GDM1 (cell line): ENCODE measurements at regions not wholly inside any gene's neighbourhood (a gene's known extent, or its start where the extent isn't known, plus 50 kb on each side); places are given as distances from the start of the nearest gene placed in this dataset.
"Not testable (repeated sequence)": the region's sequence is repeated elsewhere in the genome, so short reads cannot be mapped to it uniquely, and the experiment has no call there.

Source experiments
- DNase-seq: peaks from one replicate; lab custom pipeline; 2025; lab: John Stamatoyannopoulos, UW

DNA sequence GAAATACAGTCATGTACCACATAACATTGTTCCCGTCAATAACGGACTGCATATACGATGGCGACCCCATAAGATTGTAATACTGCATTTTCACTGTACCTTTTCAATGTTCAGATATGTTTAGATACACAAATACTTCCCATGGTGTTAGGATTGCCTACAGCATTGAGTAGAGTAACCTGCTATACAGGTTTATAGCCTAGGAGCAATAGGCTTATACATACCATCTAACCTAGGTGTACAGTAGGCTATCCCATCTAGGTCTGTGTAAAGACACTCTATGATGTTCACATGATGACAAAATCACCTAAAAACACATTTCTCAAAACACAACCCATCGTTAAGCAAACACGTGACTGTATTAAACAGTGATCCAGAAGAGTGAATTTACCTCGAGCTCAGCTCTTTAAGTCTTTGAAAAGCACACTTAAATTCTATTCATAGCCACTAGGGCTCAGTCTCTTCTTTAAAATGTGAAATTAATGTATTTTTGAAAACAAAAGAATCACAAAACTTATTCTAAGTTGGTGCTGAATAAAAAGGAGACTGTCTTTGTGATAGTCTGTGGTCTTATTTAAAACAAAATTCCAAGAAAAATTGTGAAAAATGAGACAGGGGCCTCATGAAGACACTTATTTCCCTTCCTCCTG is 239.1 kb upstream of the ARID2 start:
- DNase-seq, result no peak

DNA sequence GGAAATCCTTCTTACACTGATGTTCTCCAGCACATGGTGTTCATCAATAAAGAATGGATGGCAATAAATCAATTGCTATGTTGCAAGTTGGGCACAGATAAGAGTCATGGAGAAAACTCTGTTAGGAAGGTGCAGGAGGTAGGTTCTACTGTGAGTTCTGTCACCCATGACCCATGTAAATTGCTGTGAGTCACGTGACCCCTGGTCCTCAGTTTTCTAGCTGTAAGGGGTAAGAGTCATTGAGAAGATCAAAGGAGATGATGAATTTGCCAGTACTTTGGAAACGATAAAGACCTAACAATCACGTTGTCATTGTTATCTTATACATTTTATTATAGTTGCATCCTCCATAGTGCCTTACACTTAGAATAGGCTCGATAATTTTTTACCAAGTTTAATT is 235.2 kb upstream of the ARID2 start:
- no peak for DNase-seq

DNA sequence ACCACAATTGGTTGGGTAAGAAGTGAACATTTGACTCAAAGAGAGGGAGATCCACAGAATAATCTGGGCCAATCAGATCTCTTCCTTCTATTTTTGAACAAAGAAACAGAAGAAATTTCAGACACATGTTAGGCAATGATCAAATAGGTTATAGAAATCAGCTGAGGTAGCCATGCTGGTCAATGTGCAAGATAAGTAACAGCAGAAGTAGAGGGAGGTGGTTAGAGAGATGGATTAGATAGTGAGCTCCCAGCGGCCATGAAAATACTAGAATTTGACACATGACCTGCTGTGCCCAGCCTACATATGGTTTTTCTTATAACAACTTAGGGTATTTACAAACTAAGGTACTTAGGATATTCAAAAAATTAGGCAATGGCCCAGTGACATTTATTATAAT is 230.9 kb upstream of the ARID2 start:
- DNase-seq, result no peak

DNA sequence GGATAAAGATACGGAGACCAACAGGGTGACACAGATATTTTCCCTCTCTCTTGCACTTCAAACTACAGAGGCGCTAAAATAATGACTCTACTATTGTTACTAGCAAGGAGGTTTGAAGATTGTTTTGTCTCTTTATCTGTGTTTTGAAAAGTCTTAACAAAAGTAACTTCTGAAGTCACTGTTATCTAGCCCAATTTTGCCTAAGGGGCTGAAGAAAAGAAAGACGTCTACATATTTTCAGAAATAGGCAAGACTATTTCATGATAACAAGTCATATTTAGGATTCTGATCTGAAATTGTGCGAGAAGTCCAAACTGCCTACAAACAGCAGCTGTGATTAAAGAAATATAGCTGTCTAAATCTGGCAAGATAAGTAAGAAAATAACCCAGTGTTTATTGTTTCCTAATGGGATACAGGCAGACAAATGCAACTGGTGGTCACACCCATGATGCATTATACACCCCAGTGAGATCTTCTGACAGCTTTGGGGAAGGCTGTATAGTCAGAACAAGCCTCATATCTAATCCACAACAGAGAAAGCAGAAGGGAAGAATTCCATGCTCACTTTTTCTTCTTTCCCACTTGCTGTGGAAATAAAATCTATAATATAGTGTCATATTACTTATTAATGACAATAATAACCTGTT is 226.9 kb upstream of the ARID2 start:
- DNase-seq, result no peak

DNA sequence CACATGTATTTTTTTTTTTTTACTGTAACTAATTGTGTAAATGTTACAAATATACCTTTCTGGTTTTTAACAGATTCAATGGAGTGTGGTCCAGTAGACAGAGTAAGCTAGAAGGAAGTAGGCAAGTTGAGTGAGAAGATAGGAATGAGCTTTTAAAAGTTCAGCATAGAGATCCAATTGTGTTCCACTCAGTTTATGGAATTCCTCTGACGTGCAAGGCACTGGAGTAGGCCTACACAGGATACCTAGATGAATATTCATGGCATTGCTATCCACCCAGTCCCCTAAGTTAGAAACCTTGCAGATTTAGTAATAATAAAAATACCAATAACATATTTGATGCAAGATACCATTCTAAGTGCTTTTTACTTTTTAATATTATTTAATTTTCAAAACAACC is 225.6 kb upstream of the ARID2 start:
- DNase-seq, result no peak

DNA sequence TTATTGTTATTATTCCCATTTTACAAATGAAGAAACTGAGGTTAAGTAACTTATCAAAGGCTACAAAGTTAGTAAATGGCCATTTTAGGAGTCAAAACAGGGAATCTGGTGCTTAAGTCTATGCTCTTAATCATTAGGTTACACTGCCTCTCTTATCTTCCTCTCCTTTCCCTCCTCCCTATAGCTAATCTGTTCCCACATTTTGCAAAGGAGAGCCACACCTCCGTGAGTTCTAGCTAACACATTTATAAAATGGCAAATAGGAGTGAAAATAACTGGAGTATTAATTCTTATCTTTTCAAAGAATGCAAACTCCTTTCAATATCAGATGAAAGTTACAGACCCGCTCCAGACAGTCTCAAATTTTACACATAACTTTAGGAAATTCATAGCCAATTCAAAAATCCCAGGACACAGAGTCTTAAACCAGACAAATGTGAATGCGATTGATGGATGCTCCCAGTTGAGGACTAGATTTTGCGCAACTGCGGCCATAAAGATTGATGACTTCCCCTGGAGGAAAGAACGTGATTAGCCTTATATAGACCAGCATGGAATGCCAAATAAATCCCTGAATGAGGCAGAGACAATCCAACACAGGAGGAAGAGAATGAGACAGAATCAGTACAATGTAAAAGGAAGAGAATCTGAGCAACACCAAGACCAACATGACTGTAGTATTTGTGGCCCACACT is 225.0 kb upstream of the ARID2 start:
- no peak for DNase-seq

DNA sequence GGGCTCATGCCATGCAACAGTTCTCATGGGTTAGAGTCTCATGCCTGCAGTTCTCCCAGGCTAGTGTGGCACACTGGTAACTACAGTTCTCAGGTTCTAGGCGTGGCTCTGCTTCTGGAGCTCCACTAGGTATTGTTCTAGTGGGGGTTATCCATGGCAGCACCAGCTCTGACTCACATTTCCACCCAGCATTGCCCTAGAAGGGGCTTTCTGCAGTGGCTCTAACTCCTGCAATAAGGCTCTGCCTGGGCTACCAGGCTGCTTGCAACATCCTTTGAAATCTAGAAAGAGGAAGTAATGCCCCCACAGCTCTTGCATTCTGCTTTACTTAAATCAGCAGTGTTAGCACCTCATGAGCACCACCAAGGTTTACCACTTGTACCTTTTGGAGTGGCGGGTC is 220.3 kb upstream of the ARID2 start:
- no peak for DNase-seq

DNA sequence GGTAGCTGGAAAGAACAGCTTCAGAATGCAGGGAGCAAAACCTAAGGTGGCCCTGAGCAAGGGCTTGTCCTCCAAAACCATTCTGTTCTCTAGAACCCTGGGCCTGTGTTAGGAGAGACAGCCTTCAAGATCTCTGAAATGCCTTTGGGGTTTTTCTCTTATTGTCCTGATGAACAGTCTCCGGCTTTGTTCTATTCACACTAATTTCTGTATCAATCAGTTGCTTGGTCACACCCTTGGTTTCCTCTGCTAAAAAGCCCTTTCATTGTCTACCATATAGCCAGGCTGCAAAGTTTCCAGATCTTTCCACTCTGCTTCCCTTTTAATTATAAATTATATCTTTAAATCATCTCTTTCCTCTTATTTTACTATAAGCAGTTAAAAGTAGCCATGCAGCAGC is 219.9 kb upstream of the ARID2 start:
- DNase-seq, result no peak

DNA sequence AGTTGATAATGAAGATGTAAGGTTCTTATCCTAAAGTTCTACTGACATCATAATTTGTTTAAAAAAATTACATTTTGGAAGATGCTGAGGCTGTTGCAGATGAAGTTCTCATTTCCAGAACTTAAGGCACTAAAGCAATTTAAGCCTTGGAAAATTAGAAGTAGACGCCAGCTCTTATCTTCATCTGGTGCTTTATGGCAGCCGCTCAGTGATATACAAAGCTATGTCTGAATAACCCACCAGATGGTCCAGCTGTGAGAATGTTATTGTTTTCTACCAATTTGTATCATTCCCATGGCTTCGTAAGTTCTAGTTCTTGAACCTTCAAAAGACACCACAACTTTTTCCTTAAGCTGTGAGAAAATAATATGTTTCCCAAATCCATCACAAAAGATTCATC is 212.1 kb upstream of the ARID2 start:
- DNase-seq, result no peak

DNA sequence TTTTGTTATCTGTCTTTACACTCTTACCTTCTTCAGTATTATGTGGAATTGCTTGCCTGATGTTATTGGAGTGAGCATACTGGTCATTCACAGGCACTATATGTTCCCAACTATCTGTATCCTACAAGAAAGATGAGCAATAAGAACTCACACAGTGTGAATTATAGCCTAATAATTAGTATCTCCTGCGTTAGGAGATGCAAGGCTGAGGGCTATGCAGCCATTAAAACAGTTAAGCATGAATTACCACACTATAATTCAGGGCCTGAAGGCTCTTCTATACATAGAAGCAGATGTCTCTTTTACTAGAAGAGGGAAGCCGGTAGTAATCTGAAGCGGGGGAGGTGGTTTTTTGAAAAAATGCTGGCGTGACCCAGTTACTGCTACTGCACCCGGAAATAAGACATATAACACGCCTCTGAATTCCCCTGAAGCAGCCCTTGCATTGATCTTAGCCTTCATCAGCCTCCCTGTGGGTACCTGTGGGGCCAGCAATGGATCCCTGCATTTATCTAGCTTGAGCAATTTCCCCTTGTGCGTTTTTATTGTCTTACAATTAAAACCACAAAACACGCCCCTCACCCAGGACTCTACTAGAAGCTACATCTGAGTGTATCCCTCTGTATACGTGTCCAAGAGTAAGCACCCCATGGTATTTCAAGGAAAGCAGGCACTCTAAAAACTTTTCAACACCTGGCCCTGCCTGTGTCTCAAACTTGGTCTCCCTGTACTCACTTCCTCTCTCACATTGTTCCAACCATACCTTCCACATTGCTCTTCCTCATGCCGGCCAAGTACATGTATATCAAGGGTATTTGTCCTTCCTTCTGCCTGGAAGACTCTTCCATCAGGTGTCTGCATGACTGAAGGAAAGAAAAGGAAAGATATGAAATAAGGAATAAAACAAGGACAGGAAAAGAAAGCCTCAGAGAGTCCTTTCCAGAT is 210.9 kb upstream of the ARID2 start:
- no peak for DNase-seq

DNA sequence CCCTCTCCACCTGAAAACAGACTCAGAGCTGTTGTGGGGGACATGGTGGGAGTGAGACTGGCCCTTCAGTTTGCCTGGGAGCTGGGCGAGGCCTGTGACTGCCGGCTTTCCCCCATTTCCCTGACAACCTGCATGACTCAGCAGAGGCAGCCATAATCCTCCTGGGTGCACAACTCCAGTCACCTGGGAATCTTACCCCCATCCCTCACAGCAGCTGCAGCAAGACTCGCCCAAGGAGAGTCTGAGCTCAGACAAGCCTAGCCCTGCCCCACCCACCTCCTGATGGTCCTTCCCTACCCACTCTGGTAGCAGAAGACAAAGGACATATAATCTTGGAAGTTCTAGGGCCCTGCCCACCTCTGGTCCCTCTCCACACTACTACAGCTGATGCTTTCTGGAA is 207.3 kb upstream of the ARID2 start:
- no peak for DNase-seq

DNA sequence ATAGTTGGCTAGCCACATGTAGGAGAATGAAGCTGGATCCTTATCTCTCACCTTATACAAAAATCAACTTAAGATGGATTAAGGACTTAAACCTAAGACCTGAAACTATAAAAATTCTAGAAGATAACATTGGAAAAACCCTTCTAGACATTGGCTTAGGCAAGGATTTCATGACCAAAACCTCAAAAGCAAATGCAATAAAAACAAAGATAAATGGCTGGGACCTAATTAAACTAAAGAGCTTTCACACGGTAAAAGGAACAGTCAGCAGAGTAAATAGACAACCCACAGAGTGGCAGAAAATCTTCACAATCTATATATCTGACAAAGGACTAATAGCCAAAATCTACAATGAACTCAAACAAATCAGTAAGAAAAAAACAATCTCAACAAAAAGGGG is 202.7 kb upstream of the ARID2 start:
- DNase-seq, result not testable (repeated sequence)

DNA sequence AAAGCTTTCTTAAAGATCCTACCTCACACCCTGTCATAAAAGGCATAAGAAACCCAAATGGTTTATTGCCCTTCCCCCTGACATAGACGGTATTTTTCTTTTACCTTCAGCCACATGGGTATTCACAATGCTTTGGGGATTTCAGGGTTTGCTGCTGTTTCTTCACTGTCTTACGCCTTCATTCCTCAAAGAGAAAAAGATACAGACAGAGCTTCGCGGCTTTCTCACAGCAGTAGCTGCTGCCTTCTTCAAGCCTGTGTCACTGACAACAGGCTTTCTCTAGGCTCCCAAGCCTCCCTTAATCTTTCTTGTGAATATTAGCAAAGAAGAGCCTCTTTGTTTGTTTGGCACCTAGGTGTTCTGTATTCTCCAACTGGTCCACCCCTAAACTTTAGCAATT is 197.4 kb upstream of the ARID2 start:
- no peak for DNase-seq

DNA sequence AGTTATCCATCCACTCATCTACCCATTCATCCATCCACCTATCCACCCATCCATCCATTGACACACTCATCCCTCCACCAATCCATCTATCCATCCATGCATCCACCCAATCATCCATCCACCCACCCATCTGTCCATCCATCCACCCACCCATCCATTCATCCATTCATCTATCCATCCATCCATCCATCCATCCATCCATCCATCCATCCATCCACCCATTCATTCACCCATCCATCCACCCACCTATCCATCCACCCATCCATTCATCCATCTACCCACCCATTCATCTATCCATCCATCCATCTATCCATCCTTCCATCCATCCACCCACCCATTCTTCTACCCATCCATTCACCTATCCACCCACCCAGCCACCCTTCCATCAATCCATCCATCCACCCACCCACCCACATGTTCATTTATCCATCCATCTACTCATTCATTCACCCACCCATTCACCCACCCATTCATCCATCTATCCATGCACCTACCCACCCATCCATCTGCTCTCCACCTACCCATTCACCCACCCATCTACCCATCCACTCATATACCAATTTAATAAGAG is 193.8 kb upstream of the ARID2 start:
- no peak for DNase-seq

DNA sequence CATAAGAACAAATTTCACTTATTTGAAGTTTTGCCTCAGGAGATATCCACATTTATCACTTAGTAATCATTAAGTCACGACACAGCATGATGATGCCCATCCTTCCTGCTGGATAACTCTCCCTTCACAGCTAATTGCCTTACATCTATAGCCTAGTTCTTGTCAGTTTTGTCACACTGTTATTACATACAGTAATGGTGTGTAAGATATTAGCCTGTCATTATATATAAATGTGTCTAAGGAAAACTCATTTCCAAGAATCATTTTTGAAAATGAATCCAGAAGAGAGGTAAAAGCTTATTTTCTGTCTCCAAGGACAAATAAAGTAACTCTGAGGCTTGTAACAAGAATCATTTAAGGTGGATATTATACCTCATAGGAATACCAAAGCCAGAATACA is 193.2 kb upstream of the ARID2 start:
- DNase-seq, result no peak

DNA sequence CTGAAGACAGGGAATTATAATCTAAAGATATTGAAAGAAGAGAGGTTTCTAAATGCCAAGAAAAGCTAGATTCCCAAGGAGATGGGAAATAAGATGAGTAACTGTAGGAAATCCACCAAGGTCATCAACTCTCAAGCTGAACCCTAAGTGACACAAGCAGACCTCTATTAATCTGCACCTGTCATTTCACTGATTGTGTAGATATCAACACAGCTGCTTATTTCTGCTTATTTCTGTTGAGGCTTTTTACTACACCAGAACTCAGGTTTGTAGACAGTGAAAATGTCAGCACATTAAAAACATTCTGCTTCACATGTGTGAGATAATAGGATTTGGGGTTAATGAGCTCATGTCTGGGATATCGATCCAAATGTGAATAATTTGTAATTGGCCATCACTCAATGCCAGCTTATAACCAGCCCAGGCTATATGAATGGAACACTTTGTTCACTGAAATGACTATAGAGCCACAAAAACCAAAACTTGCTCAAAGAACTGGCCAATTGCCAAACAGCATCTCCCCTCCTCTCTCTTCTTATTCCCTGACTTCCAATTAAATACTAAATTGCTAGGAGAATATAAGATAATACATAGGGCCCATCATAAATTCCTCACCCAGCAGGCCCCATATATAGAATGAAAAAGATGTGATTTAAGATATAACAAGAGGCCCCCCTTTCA is 188.7 kb upstream of the ARID2 start:
- no peak for DNase-seq

DNA sequence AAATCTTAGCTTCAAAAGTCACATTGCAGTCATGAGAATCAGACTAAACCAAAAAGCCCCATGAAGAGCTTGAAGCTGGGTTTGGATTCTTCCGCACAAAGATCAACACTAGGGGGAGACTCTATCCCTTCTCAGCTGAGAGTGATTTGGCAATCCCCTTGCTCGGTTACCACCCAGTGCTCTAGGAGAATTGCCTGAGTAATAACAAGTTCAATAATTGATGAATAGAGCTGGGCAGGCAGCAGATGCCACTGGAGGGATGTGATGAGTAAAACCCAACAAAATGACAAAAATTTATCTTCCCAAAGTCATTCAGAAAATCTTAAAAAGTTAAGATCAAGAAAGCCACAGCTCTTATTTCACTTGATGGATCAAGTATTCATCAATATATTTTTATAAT is 185.6 kb upstream of the ARID2 start:
- peak; percentile 71 for DNase-seq

DNA sequence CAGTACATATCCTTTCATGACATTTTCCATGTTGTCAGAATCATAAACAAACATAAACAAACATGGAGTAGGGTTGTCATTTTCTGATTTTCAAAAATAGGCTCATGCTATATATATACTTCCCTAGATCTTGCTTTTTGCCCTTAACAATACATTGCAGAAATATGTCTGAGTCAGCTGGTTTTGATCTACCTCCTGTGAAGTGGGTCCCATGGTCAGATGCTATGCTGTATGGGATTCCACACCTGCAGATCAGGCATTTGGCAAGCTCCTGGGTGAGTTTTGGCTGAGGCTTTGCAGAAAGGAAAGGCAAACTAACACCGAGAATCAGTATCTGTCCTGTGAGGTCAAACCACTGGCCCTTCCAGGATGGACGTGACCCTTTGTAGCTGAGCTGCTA is 183.0 kb upstream of the ARID2 start:
- no peak for DNase-seq

DNA sequence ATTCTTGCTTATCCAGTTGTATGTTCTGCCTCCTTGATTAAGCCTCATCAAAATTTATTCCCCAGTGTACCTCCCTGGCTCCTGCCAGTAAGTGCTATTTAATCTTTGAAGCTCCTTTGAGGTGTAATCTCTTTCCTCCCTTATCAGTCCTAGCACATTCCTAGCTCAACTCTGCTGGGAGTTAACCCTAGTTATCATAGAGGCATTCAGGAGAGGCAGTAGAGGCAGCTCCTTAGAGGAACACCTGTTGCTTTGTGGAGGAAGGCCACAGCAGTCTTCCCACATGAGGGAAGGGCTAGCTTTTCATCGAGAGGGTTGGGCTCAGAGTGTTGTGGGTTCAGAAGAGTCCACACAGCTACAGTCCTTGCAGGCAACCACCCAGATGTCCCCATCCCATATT is 182.4 kb upstream of the ARID2 start:
- DNase-seq, result no peak

DNA sequence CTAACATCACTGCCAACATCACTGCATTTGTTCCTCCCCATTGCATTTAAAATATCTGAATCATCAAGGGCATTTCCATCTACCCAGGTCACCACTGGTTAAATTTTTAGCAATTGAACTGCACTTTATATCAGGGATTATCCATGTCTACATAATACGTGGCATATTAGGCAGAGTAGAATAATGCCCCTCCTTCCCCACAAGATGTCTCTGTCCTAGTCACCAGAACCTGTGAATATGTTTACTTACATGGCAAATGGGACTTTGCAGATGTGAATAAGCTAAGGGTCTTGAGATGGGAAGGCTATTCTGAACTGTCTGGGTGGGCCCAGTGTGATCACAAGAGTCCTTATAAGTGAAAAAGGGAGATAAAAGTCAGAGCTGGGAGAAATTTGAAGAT is 181.7 kb upstream of the ARID2 start:
- DNase-seq, result no peak

DNA sequence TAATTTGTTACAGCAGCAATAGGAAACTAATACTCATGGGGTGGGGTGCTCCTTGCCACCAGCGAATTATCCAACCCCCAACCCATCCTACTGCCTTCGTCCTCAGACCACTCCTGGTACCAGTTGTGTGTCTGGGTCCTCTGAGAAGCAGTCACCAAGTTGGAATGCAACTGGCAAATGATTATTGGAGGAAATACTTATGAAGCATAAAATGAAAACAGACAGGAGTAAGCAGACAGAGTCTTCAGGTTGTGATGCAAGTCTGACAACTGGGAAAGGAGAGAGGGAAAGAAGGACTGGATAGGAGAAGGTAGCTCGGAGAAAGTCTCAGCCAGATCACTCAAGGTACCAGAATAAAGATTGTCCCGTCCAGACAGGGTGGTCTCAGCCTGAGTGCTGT is 181.1 kb upstream of the ARID2 start:
- DNase-seq, result no peak
